ENCODE measurements at regions not wholly inside any gene's neighbourhood (a gene's known extent, or its start where the extent isn't known, plus 50 kb on each side); places are given as distances from the start of the nearest gene placed in this dataset.

DNA sequence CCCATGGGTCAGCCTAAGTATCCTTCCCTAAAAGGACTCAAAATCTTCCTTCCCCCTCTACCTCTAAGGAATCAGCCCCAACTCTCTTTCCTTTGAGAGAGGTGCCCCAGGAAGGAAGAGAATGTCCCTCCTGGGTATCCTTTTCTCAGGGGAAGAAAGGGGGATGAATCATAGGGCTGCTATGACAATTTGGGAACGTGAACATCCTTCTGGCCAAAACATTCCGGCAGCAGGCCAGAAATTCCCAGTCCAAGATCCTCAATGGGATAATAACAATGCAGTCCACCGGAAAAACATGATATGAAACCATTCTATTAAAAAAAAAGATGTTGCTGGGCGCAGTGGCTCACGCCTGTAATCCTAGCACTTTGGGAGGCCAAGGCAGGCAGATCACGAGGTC, 50.8 kb upstream of the CACNA2D3 start:
- no peaks in the 10 kb centered on the region for H3K36me3 ChIP-seq
- ATAC-seq: no peak
- TF ChIP-seq, protein P1, sequence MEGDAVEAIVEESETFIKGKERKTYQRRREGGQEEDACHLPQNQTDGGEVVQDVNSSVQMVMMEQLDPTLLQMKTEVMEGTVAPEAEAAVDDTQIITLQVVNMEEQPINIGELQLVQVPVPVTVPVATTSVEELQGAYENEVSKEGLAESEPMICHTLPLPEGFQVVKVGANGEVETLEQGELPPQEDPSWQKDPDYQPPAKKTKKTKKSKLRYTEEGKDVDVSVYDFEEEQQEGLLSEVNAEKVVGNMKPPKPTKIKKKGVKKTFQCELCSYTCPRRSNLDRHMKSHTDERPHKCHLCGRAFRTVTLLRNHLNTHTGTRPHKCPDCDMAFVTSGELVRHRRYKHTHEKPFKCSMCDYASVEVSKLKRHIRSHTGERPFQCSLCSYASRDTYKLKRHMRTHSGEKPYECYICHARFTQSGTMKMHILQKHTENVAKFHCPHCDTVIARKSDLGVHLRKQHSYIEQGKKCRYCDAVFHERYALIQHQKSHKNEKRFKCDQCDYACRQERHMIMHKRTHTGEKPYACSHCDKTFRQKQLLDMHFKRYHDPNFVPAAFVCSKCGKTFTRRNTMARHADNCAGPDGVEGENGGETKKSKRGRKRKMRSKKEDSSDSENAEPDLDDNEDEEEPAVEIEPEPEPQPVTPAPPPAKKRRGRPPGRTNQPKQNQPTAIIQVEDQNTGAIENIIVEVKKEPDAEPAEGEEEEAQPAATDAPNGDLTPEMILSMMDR (IDR thresholded peaks at IDR 0.05): no peak
- intact Hi-C loops (cut with DNase I): no loop called here
- no peak overlapping the region for H3K27ac ChIP-seq
- no peaks in the 10 kb centered on the region for H3K27me3 ChIP-seq (ENCODE audit: low read depth)
- no peak overlapping the region for H3K4me3 ChIP-seq
- DNase-seq: no peak
- peaks cover 12% of the 10 kb centered on the region for H3K9me3 ChIP-seq
- no peaks in the 10 kb centered on the region for H3K4me1 ChIP-seq

GRCh38 chr3:54069961-54070360, 52.4 kb upstream of the CACNA2D3 start:
- peaks cover 12% of the 10 kb centered on the region for H3K9me3 ChIP-seq
- no peak overlapping the region for H3K27ac ChIP-seq
- H3K27me3 ChIP-seq (ENCODE audit: low read depth): no peaks in the 10 kb centered on the region
- H3K4me3 ChIP-seq: no peak overlapping the region
- no peaks in the 10 kb centered on the region for H3K4me1 ChIP-seq
- ATAC-seq (no peak), DNase-seq (no peak)
- intact Hi-C loops (cut with DNase I): no loop called here
- H3K36me3 ChIP-seq: no peaks in the 10 kb centered on the region
- TF ChIP-seq, protein P1 (IDR thresholded peaks at IDR 0.05): no peak

DNA sequence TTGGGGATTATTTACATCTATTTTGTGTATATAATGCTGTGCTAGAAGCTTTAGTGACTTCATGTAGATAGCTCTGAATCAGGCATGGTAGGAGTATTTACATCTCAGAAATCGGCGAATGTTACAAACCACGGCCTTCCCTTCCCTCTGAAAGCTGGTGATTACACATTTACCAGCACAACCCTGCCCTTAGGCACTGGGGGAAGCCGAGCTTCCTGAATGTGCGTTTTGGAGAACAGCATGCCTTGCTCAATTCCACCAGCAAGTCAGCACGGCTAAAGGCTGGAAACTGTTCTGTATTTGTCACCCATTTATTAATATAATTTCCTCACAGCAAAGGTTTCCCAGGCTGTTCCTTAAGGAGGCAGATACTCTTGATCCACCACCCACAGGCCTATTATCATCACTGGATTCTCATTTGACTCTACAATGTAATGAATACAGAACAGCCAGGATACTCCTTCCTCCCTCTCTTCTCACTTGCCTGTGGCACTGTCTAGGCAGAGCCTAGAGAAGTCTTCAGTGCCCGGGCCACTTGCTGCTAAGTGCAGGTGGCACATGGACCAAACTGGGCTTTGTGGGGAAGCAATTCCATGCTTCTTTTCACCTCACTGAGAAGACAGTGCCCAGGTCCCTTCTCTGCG, 55.2 kb upstream of the CACNA2D3 start:
- Histone ChIP-seq H3K4me1 (no peaks in the 10 kb centered on the region), H3K27ac (no peak overlapping the region), H3K4me3 (no peak overlapping the region), H3K9me3 (peaks cover 12% of the 10 kb centered on the region), H3K27me3 (ENCODE audit: low read depth) (no peaks in the 10 kb centered on the region), H3K36me3 (no peaks in the 10 kb centered on the region)
- DNase-seq: no peak
- TF ChIP-seq, protein P1 (IDR thresholded peaks at IDR 0.05): no peak
- no peak for ATAC-seq
- intact Hi-C loops (cut with DNase I): no loop called here

- Histone ChIP-seq H3K36me3 (no peaks in the 10 kb centered on the region), H3K27ac (no peak overlapping the region), H3K9me3 (peaks cover 12% of the 10 kb centered on the region), H3K27me3 (ENCODE audit: low read depth) (no peaks in the 10 kb centered on the region), H3K4me1 (no peaks in the 10 kb centered on the region), H3K4me3 (no peak overlapping the region)
- TF ChIP-seq, protein P1 (IDR thresholded peaks at IDR 0.05): no peak
- no peak for ATAC-seq
- no peak for DNase-seq
- intact Hi-C loops (cut with DNase I): no loop called here
These were observed 56.1 kb upstream of the CACNA2D3 start for GRCh38 chr3:54066253-54066652.

- DNase-seq: no peak
- intact Hi-C loops (cut with DNase I): no loop called here
- TF ChIP-seq, protein P1 (IDR thresholded peaks at IDR 0.05): no peak
These were observed 56.8 kb upstream of the CACNA2D3 start for GRCh38 chr3:54065586-54065985.

More at GRCh38 chr3:54065586-54065985, 56.8 kb upstream of the CACNA2D3 start:
- peaks cover 6% of the 10 kb centered on the region for H3K9me3 ChIP-seq
- no peaks in the 10 kb centered on the region for H3K36me3 ChIP-seq
- no peak for ATAC-seq
- no peaks in the 10 kb centered on the region for H3K27me3 ChIP-seq (ENCODE audit: low read depth)
- no peak overlapping the region for H3K27ac ChIP-seq
- no peaks in the 10 kb centered on the region for H3K4me1 ChIP-seq
- H3K4me3 ChIP-seq: no peak overlapping the region

Data from lower lobe of right lung (tissue), 2 donors.